Rectal smooth muscle tissue (tissue), 1 donor: ENCODE measurements at regions not wholly inside any gene's neighbourhood (a gene's known extent, or its start where the extent isn't known, plus 50 kb on each side); places are given as distances from the start of the nearest gene placed in this dataset.

Experiments used
- H3K27ac ChIP-seq: one replicate; pipeline ENCODE4 v1.7.0; 2013; ENCODE audit warnings: low read depth, low read length, inconsistent platforms
- H3K27me3 ChIP-seq: one replicate; pipeline ENCODE4 v1.7.0; 2013; ENCODE audit warnings: low read length; ENCODE audit not compliant: control insufficient read depth, insufficient read depth
- H3K36me3 ChIP-seq: one replicate; pipeline ENCODE4 v1.7.0; 2013; ENCODE audit warnings: low read length; ENCODE audit not compliant: control insufficient read depth, insufficient read depth
- H3K4me1 ChIP-seq: one replicate; pipeline ENCODE4 v1.7.0; 2013; ENCODE audit warnings: low read length; ENCODE audit not compliant: control insufficient read depth, insufficient read depth
- H3K4me3 ChIP-seq: one replicate; pipeline ENCODE4 v1.7.0; 2013; ENCODE audit warnings: low read length
- H3K9ac ChIP-seq: one replicate; pipeline ENCODE4 v1.7.0; 2013; ENCODE audit warnings: low read length

GRCh38 chr13:76762721-76763120 lies 123.5 kb downstream of the KCTD12 start:
- no peaks in the 10 kb centered on the region for H3K27me3 ChIP-seq
- H3K36me3 ChIP-seq = no peaks in the 10 kb centered on the region
- H3K4me3 ChIP-seq = no peak overlapping the region
- no peak overlapping the region for H3K9ac ChIP-seq
- H3K4me1 ChIP-seq = peaks cover 8% of the 10 kb centered on the region
- H3K27ac ChIP-seq = no peak overlapping the region

GRCh38 chr13:76759877-76760276 lies 126.3 kb downstream of the KCTD12 start:
- Histone ChIP-seq H3K9ac (no peak overlapping the region), H3K27ac (no peak overlapping the region), H3K4me3 (no peak overlapping the region), H3K36me3 (no peaks in the 10 kb centered on the region), H3K27me3 (no peaks in the 10 kb centered on the region), H3K4me1 (peaks cover 6% of the 10 kb centered on the region)

DNA sequence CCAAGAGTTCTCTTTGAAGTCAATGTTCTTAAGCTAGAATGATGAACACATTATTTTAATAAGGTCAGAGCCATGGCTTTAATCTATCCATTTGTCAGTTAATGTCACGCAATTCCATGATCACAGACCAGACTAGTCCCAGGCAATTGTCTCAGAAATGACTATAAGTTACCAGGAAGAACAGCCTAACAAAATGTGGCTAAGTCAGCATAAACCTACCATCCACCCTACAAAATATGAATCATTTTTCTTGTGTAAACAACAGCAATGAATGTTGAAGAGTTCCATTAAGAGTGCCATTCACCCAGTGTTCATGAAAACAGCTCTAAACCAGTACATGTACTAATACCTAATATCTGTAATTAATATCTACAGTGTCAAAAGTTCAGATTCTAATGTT lies 127.5 kb downstream of the KCTD12 start:
- Histone ChIP-seq H3K36me3 (no peaks in the 10 kb centered on the region), H3K4me1 (peaks cover 6% of the 10 kb centered on the region), H3K27ac (no peak overlapping the region), H3K27me3 (no peaks in the 10 kb centered on the region), H3K4me3 (no peak overlapping the region), H3K9ac (no peak overlapping the region)

DNA sequence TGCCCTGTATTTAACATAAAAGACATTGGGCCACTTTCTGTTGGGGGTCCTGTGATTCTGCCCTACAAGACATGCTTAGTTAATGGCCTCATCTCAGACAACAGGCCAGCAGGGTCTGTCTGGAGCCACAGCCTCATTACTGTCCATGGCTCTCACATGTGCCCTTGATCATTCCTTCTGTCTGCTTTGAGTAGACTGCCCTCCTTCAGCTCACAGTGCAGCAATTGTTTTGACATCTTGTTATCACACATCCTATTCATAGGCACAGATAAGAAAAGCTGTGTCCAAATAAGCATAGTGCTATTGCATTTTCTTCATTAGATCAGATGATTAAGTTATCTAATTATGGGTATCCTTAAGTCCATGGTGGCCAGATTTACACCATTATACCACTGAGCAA lies 127.9 kb downstream of the KCTD12 start:
- Histone ChIP-seq H3K27me3 (no peaks in the 10 kb centered on the region), H3K4me3 (no peak overlapping the region), H3K27ac (no peak overlapping the region), H3K4me1 (peaks cover 6% of the 10 kb centered on the region), H3K9ac (no peak overlapping the region), H3K36me3 (no peaks in the 10 kb centered on the region)

- Histone ChIP-seq H3K4me3 (no peak overlapping the region), H3K36me3 (no peaks in the 10 kb centered on the region), H3K9ac (no peak overlapping the region), H3K27ac (no peak overlapping the region), H3K27me3 (no peaks in the 10 kb centered on the region), H3K4me1 (no peaks in the 10 kb centered on the region)
Measured at GRCh38 chr13:76756451-76756850, 129.8 kb downstream of the KCTD12 start.

GRCh38 chr13:76754414-76754813 lies 131.8 kb downstream of the KCTD12 start:
- Histone ChIP-seq H3K4me1 (no peaks in the 10 kb centered on the region), H3K4me3 (no peak overlapping the region), H3K36me3 (no peaks in the 10 kb centered on the region), H3K27ac (no peak overlapping the region), H3K27me3 (no peaks in the 10 kb centered on the region), H3K9ac (no peak overlapping the region)

GRCh38 chr13:76751278-76751677 lies 134.9 kb downstream of the KCTD12 start:
- no peak overlapping the region for H3K27ac ChIP-seq
- no peaks in the 10 kb centered on the region for H3K36me3 ChIP-seq
- no peak overlapping the region for H3K4me3 ChIP-seq
- H3K4me1 ChIP-seq = no peaks in the 10 kb centered on the region
- H3K27me3 ChIP-seq = no peaks in the 10 kb centered on the region
- no peak overlapping the region for H3K9ac ChIP-seq

GRCh38 chr13:76750126-76750525 lies 136.1 kb downstream of the KCTD12 start:
- H3K4me1 ChIP-seq = no peaks in the 10 kb centered on the region
- H3K27ac ChIP-seq = no peak overlapping the region

DNA sequence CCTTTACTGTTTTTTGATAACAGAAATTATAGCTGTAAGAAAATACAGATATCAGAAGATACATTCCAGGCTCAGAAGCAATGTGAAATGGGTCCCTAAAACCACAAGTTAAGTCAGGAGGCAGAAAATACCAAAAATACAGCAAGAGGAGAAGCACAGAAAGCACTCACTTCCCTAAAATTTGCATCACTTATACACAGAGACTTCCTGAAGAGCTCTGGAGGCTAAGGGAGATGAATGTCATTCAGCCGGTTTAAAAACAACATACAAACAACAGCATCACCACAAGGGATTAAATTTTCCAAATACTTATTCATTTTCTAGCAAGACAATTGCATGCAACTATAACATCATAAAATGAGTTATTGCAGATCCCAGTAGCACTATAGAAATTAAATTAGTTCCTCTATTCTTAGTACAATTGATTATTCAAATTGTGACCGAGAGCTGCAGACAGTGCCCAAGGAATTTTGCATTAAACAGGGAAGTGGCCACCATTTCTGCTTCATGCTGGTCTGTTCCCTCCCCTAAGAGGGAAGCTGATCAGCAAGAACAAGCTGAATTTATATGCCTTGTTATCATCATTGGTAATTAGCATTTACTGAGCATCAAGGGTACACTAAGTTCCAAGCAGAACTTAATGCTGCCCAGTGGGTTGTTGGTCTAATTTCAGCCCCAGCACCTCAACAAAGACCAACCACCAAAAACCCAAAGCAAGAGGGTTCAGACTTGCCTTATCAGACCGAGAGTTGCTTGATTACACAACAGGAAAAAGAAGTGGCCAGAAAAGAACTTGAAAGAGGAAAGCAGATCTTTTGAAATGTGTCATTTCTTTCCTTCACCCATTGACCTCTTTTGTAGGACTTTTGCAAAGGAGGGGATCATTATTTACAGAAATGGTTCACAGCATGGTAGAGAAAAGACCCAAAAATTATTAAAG lies 140.7 kb downstream of the KCTD12 start:
- Histone ChIP-seq H3K9ac (no peak overlapping the region), H3K4me3 (no peak overlapping the region), H3K36me3 (no peaks in the 10 kb centered on the region), H3K27me3 (no peaks in the 10 kb centered on the region), H3K4me1 (no peaks in the 10 kb centered on the region), H3K27ac (no peak overlapping the region)

More at GRCh38 chr13:76750126-76750525, 136.1 kb downstream of the KCTD12 start:
- Histone ChIP-seq H3K4me3 (no peak overlapping the region), H3K27me3 (no peaks in the 10 kb centered on the region), H3K9ac (no peak overlapping the region), H3K36me3 (no peaks in the 10 kb centered on the region)

DNA sequence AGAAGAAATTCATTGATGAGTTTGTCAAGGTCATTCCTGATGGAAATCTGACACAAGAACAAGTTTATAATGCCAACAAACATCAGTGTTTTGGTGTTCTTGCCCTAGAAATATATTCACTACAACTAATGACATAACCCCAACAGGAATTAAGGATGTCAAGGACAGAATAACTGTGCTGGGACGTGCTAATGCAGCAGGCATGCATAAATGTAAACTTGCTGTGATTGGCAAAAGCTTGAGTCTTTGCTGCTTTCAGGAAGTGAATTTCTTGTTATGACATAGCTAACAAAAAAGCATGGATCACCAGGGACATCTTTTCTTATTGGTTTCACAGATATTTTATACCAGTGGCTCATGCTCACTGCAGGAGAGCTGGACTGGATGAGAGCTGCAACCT lies 144.6 kb downstream of the KCTD12 start:
- H3K36me3 ChIP-seq = no peaks in the 10 kb centered on the region

GRCh38 chr13:76741046-76741445 lies 145.2 kb downstream of the KCTD12 start:
- H3K4me1 ChIP-seq = no peaks in the 10 kb centered on the region

More for the DNA sequence above, 144.6 kb downstream of the KCTD12 start:
- no peak overlapping the region for H3K27ac ChIP-seq
- H3K4me3 ChIP-seq = no peak overlapping the region
- no peaks in the 10 kb centered on the region for H3K27me3 ChIP-seq
- H3K4me1 ChIP-seq = no peaks in the 10 kb centered on the region
- H3K9ac ChIP-seq = no peak overlapping the region

DNA sequence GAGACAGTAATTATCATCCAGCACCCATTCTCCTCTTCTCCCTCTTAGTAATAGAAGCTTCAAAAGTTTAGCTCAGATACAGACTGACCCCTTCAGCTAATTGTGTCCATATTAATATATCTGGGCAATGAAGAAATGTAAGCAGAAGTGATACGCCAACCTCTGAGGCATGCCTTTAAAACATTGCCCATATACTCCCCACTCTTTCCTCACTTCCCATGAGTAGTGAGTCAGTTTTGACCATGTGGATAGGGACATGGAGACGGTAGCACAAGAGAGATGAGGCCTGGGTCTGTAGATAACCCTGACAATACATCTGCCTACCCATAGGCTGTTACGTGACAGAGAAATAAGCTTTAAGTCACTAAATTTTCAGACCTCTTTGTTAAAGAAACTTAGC lies 147.6 kb downstream of the KCTD12 start:
- no peak overlapping the region for H3K9ac ChIP-seq
- no peaks in the 10 kb centered on the region for H3K27me3 ChIP-seq
- H3K36me3 ChIP-seq = no peaks in the 10 kb centered on the region
- no peak overlapping the region for H3K4me3 ChIP-seq
- H3K27ac ChIP-seq = no peak overlapping the region
- no peaks in the 10 kb centered on the region for H3K4me1 ChIP-seq

More at GRCh38 chr13:76741046-76741445, 145.2 kb downstream of the KCTD12 start:
- H3K4me3 ChIP-seq = no peak overlapping the region
- H3K27ac ChIP-seq = no peak overlapping the region
- H3K27me3 ChIP-seq = no peaks in the 10 kb centered on the region
- H3K36me3 ChIP-seq = no peaks in the 10 kb centered on the region
- no peak overlapping the region for H3K9ac ChIP-seq

DNA sequence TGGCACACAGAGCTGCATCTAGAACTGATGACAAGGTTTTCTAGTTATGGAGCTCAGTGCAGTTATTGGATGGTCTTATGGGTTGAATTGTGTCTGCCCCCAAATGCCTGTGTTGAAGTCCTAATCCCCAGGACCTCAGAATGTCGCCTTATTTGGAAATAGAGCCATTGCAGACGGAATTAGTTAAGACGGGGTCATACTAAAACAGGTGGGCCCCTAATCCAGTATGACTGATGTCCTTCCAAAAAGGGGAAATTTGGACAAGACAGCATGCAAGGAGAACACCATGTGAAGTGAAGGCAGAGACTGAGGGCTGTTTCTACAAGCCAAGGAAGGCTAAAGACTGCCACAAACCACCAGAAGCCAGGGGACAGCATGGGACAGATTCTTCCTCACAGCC lies 148.7 kb downstream of the KCTD12 start:
- no peak overlapping the region for H3K9ac ChIP-seq
- no peak overlapping the region for H3K4me3 ChIP-seq
- no peaks in the 10 kb centered on the region for H3K4me1 ChIP-seq
- no peaks in the 10 kb centered on the region for H3K27me3 ChIP-seq
- H3K27ac ChIP-seq = no peak overlapping the region
- H3K36me3 ChIP-seq = no peaks in the 10 kb centered on the region
